GM19397 (cell line): ENCODE measurements at regions not wholly inside any gene's neighbourhood (a gene's known extent, or its start where the extent isn't known, plus 50 kb on each side); places are given as distances from the start of the nearest gene placed in this dataset.
"Not testable (repeated sequence)": the region's sequence is repeated elsewhere in the genome, so short reads cannot be mapped to it uniquely, and the experiment has no call there.

Source experiments
- ATAC-seq: cut with Tn5 transposase; IDR thresholded peaks from one replicate; pipeline ENCODE4 v1.9.1; 2021; ENCODE audit warnings: mild to moderate bottlenecking, moderate library complexity; ENCODE audit not compliant: unreplicated experiment

GRCh38 chr7:49479441-49479840, 294.0 kb upstream of the VWC2 start:
- no peak for ATAC-seq

GRCh38 chr7:49479936-49480544, 293.4 kb upstream of the VWC2 start:
- no peak for ATAC-seq

GRCh38 chr7:49481075-49481474, 292.4 kb upstream of the VWC2 start:
- ATAC-seq: no peak

- no peak for ATAC-seq
These were observed 290.3 kb upstream of the VWC2 start for GRCh38 chr7:49483142-49483541.

GRCh38 chr7:49486974-49487829, 286.2 kb upstream of the VWC2 start:
- no peak for ATAC-seq

- no peak for ATAC-seq
These were observed 285.7 kb upstream of the VWC2 start for GRCh38 chr7:49487830-49488140.

- ATAC-seq: no peak
These were observed 284.9 kb upstream of the VWC2 start for GRCh38 chr7:49488573-49488972.

- no peak for ATAC-seq
These were observed 276.0 kb upstream of the VWC2 start for GRCh38 chr7:49497471-49497870.

- no peak for ATAC-seq
These were observed 272.7 kb upstream of the VWC2 start for GRCh38 chr7:49500741-49501140.

- ATAC-seq: not testable (repeated sequence)
These were observed 266.2 kb upstream of the VWC2 start for GRCh38 chr7:49507206-49507605.

- ATAC-seq: no peak
These were observed 259.5 kb upstream of the VWC2 start for GRCh38 chr7:49513911-49514310.

GRCh38 chr7:49520951-49521350, 252.5 kb upstream of the VWC2 start:
- no peak for ATAC-seq

GRCh38 chr7:49522111-49522510, 251.3 kb upstream of the VWC2 start:
- ATAC-seq: no peak

- ATAC-seq: no peak
These were observed 249.6 kb upstream of the VWC2 start for GRCh38 chr7:49523870-49524269.

GRCh38 chr7:49527182-49527581, 246.3 kb upstream of the VWC2 start:
- no peak for ATAC-seq

GRCh38 chr7:49530481-49530880, 243.0 kb upstream of the VWC2 start:
- ATAC-seq: no peak

- peak; percentile 12 for ATAC-seq
These were observed 209.6 kb upstream of the VWC2 start for GRCh38 chr7:49563693-49564378.

GRCh38 chr7:49564379-49564714, 209.1 kb upstream of the VWC2 start:
- peak; percentile 50 for ATAC-seq

- ATAC-seq: no peak
These were observed 195.9 kb upstream of the VWC2 start for GRCh38 chr7:49577576-49577975.

- no peak for ATAC-seq
These were observed 194.0 kb upstream of the VWC2 start for GRCh38 chr7:49579408-49579807.

GRCh38 chr7:49580000-49580399, 193.4 kb upstream of the VWC2 start:
- no peak for ATAC-seq

GRCh38 chr7:49580761-49581160, 192.7 kb upstream of the VWC2 start:
- ATAC-seq: no peak
